ENCODE measurements at regions not wholly inside any gene's neighbourhood (a gene's known extent, or its start where the extent isn't known, plus 50 kb on each side); places are given as distances from the start of the nearest gene placed in this dataset.

DNA sequence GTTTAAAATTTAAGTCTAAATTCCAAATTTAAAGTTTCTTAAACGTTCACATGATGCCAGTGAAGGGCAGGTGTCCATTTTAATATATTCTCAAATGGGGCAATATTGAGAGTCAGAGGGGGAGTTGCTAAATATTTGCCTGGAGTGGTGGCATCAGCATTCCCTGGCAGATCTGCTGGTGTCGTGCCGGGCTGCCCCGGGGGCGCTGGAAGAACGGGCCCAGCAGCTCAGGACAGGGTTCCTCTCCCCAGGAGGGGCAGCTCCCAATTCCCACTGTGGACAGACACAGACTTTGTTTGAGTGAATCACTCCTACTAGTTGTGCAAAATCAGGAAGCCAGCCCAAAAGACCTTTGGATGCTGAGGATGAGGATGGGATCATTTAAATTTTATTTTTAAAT, 468.7 kb upstream of the B3GAT1 start:
- FAIRE-seq, result no peak
- H3K9me3 ChIP-seq (ENCODE audit: insufficient read depth in 2 of 2, low read depth in 1 of 2, low read length in 1 of 2), result no peaks in the 10 kb centered on the region
- CTCF ChIA-PET (ENCODE audit: partially characterized antibody), result interaction anchor here (0.6 to 11.0 kb wide), 3 partner anchors 12 to 195 kb away, joined by 3 to 54 read pairs (median 3); no protein-coding TSS in a partner anchor
- H3K27ac ChIP-seq (ENCODE audit: low read depth, low read length), result no peak overlapping the region
- no peak overlapping the region for H4K8ac ChIP-seq (ENCODE audit: extremely low read depth, insufficient read depth, low read length)
- H3K36me3 ChIP-seq (ENCODE audit: control insufficient read depth in 2 of 4, insufficient read depth in 4 of 4, low read length in 3 of 4), result no peaks in the 10 kb centered on the region
- no peak overlapping the region for H2BK20ac ChIP-seq (ENCODE audit: low read length)
- DNase-seq (ENCODE audit: low read depth in 1 of 2, low spot score in 2 of 2), result peak in 1 of 2 experiments; percentile 24
- H3K56ac ChIP-seq (replicated peaks; ENCODE audit: insufficient read length, low read depth, low read length), result no peak overlapping the region
- no peak overlapping the region for H2BK5ac ChIP-seq (ENCODE audit: low read depth, low read length)
- no peak overlapping the region for H2BK120ac ChIP-seq (replicated peaks; ENCODE audit: low read depth, low read length)
- H2BK15ac ChIP-seq (ENCODE audit: low read length), result no peak overlapping the region
- no peaks in the 10 kb centered on the region for H3K79me1 ChIP-seq (ENCODE audit: low read depth, low read length)
- WGBS, 2 experiments (ENCODE audit: extremely low coverage in 1 of 2, insufficient coverage in 1 of 2, insufficient read length in 1 of 2, insufficient replicate concordance in 2 of 2, low coverage in 1 of 2, low lambda C conversion rate in 2 of 2, missing lambda C conversion rate in 1 of 2), result 79% methylated on average over 6 of the region's 6 CpGs; no CpG with 5 or more reads in 1 of the 2 experiments
- H4K91ac ChIP-seq (replicated peaks; ENCODE audit: insufficient read length, low read length), result no peak overlapping the region
- no peak overlapping the region for H2BK12ac ChIP-seq (ENCODE audit: low read depth, low read length)
- POLR2A ChIA-PET (ENCODE audit: partially characterized antibody), result no interaction called here
- no peaks in the 10 kb centered on the region for H3K79me2 ChIP-seq (ENCODE audit: control insufficient read depth in 1 of 2, insufficient read depth in 2 of 2, low read length in 2 of 2)
- no peak overlapping the region for H3K14ac ChIP-seq (ENCODE audit: insufficient read length)
- no peak overlapping the region for H3K4me3 ChIP-seq (ENCODE audit: extremely low read depth in 1 of 4, insufficient read depth in 2 of 4, low read depth in 3 of 4, low read length in 4 of 4)
- no peak overlapping the region for H3K4ac ChIP-seq (replicated peaks; ENCODE audit: insufficient read length, low read depth, low read length)
- H3K4me1 ChIP-seq (replicated peaks in 1 of 4; ENCODE audit: control insufficient read depth in 3 of 4, insufficient read depth in 4 of 4, low read length in 3 of 4), result no peaks in the 10 kb centered on the region; a peak in 1 of 7 replicates
- H3K23ac ChIP-seq (ENCODE audit: insufficient read length), result no peak overlapping the region
- H2AK5ac ChIP-seq (ENCODE audit: low read depth, low read length), result no peak overlapping the region
- H4K5ac ChIP-seq (ENCODE audit: insufficient read length, low read depth, low read length), result no peak overlapping the region
- H4K20me1 ChIP-seq (replicated peaks in 1 of 2; ENCODE audit: control insufficient read depth in 1 of 2, insufficient read depth in 2 of 2, low read length in 2 of 2), result no peaks in the 10 kb centered on the region
- no peak overlapping the region for H3K9ac ChIP-seq (replicated peaks in 1 of 4; ENCODE audit: extremely low read depth in 1 of 4, low read depth in 3 of 4, low read length in 3 of 4)
- H3K27me3 ChIP-seq (replicated peaks in 1 of 4; ENCODE audit: control insufficient read depth in 3 of 4, extremely low read depth in 1 of 4, insufficient read depth in 3 of 4, low read length in 3 of 4), result no peaks in the 10 kb centered on the region
- H3K18ac ChIP-seq (ENCODE audit: extremely low read depth, low read length), result no peak overlapping the region
- H3K4me2 ChIP-seq (ENCODE audit: insufficient read depth in 1 of 2, low read depth in 2 of 2, low read length in 2 of 2), result no peak overlapping the region
- H3K23me2 ChIP-seq (ENCODE audit: low read depth, low read length), result no peaks in the 10 kb centered on the region
- no peak overlapping the region for H2AFZ ChIP-seq (ENCODE audit: low read length)
- no peak for TF ChIP-seq GABPA (IDR thresholded peaks at IDR 0.05; ENCODE audit: borderline replicate concordance, insufficient read depth, low read length)
- TF ChIP-seq CHD1 (IDR thresholded peaks at IDR 0.05; ENCODE audit: low read depth, low read length), result no peak
- TF ChIP-seq HDAC2 (IDR thresholded peaks at IDR 0.05; ENCODE audit: borderline replicate concordance in 1 of 2, low read depth in 2 of 2, low read length in 2 of 2), result no peak
- no peak for TF ChIP-seq CBX5 (IDR thresholded peaks at IDR 0.05; ENCODE audit: low read depth, low read length)
- TF ChIP-seq BACH1 (IDR thresholded peaks at IDR 0.05; ENCODE audit: low read length), result no peak
- no peak for TF ChIP-seq ZNF274 (IDR thresholded peaks at IDR 0.05; ENCODE audit: borderline replicate concordance, extremely low read depth, low read length)
- no peak for TF ChIP-seq RNF2 (IDR thresholded peaks at IDR 0.05; ENCODE audit: borderline replicate concordance, low read depth, low read length, missing control alignments, poor library complexity, severe bottlenecking)
- no peak for TF ChIP-seq RBBP5 (IDR thresholded peaks at IDR 0.05; ENCODE audit: borderline replicate concordance, low read depth, low read length)
- no peak for TF ChIP-seq GTF2F1 (IDR thresholded peaks at IDR 0.05; ENCODE audit: borderline replicate concordance, low read depth, low read length)
- TF ChIP-seq RFX5 (IDR thresholded peaks at IDR 0.05; ENCODE audit: borderline replicate concordance, low read depth, low read length), result no peak
- TF ChIP-seq RXRA (IDR thresholded peaks at IDR 0.05; ENCODE audit: insufficient read depth, low read depth, low read length), result no peak
- no peak for TF ChIP-seq ASH2L (IDR thresholded peaks at IDR 0.05; ENCODE audit: low read length)
- no peak for TF ChIP-seq RAD21 (IDR thresholded peaks at IDR 0.05 in 1 of 2, conservative IDR thresholded peaks at IDR 0.05 in 1 of 2; ENCODE audit: low read depth in 2 of 2, low read length in 2 of 2)
- TF ChIP-seq SP2 (IDR thresholded peaks at IDR 0.05; ENCODE audit: low read length), result no peak
